ENCODE measurements at regions not wholly inside any gene's neighbourhood (a gene's known extent, or its start where the extent isn't known, plus 50 kb on each side); places are given as distances from the start of the nearest gene placed in this dataset.

DNA sequence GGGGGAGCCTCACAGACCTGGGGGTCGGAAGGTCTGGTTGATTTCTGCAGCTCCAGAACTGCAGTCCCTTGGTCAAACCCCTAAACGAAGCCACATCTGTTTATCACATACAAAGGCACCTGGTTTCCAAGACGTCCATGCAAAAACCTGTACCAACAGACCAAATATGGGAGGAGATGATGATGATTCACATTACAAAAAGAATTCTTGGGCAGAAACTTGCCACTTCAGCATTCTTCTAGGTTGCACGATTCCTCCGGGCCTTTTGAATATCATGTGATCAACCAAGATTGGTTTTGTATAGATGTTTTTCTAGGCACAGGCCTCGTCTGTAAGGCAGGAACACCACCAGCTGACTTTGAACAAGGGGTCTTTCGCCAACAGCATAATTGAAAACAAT, 466.3 kb downstream of the SOX9 start:
- no peak for DNase-seq (ENCODE audit: low spot score)
- intact Hi-C loops (cut with DNase I) = no loop called here

DNA sequence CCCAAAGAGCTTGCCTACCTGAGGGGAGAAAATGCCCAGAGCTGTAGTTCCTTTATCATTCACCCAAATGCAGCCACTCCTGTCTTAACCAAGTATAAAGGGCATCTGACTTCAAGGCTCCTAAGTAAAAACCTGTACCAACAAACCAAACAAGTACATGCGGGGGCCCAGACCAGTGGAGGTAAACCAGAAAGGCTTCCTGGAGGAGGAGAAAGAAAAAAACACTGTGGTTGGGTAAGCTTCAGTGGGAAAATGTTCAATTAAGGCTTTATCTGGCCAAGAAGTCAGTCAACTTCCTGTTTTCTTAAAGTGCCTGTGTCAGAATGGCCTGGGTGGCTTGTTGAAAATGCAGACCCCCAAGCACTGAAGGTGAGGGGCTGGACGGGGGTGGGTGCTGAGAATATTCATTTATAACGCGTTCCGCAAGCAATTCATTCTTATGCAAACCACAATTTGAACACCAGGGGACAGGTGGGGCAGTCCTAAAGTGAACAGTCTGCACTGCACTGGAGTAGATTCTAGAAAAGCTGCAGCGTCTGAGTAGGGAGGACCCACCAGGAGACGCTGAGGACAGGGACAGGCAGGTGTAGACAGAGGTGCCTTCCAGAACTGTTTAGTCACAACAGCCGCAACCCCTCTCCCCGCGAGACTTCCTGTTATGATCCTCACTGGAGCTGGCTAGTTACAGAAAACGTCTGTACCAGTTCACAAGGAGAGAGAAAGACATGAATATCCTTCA, 467.1 kb downstream of the SOX9 start:
- intact Hi-C loops (cut with DNase I) = no loop called here
- peak; percentile 47 for DNase-seq (ENCODE audit: low spot score)

DNA sequence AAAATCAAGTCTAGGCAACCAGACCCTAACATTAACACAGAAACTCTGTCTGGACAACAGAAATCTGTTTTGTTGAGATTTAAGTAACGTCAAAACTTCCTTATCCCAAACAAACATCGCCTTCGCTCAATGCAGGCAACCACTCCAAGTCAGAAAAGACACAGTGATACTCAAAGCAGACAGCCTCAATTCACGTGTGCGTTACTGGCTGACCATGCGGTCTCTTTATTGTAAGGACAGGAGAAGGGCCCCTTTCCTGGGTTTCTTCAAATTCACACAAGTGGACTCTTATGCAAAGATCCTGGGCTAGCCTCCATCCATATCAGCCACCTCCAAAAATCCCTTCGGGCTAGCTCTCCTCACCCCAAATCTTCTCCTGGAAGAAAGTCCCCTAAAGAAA, 467.7 kb downstream of the SOX9 start:
- DNase-seq (ENCODE audit: low spot score) = no peak
- intact Hi-C loops (cut with DNase I) = no loop called here

- DNase-seq (ENCODE audit: low spot score) = peak; percentile 72
- intact Hi-C loops (cut with DNase I) = no loop called here
These were observed 468.1 kb downstream of the SOX9 start for GRCh38 chr17:72588961-72589360.

DNA sequence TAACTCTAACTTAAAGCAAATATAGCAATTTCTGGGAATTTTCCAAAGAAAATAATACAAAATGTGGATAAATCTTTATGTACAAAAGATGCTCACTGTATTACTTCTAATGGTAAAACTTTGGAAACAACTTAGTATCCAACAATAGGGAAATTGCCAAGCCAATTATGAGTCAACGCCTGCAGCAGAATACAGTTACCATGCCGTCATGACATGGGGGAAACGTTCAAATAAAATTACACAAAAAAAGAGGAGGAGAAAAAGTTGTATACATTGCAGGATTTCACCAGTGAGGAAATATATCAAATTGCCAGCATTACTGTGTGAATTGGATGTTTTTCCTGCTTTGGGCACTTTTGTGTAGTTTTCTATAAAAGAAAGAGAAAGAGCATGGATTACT, 469.6 kb downstream of the SOX9 start:
- DNase-seq (ENCODE audit: low spot score) = no peak
- intact Hi-C loops (cut with DNase I) = no loop called here

GRCh38 chr17:72590882-72591281, 470.1 kb downstream of the SOX9 start:
- intact Hi-C loops (cut with DNase I) = no loop called here
- DNase-seq (ENCODE audit: low spot score) = peak; percentile 49

- intact Hi-C loops (cut with DNase I) = no loop called here
These were observed 470.7 kb downstream of the SOX9 start for GRCh38 chr17:72591289-72592241.

DNA sequence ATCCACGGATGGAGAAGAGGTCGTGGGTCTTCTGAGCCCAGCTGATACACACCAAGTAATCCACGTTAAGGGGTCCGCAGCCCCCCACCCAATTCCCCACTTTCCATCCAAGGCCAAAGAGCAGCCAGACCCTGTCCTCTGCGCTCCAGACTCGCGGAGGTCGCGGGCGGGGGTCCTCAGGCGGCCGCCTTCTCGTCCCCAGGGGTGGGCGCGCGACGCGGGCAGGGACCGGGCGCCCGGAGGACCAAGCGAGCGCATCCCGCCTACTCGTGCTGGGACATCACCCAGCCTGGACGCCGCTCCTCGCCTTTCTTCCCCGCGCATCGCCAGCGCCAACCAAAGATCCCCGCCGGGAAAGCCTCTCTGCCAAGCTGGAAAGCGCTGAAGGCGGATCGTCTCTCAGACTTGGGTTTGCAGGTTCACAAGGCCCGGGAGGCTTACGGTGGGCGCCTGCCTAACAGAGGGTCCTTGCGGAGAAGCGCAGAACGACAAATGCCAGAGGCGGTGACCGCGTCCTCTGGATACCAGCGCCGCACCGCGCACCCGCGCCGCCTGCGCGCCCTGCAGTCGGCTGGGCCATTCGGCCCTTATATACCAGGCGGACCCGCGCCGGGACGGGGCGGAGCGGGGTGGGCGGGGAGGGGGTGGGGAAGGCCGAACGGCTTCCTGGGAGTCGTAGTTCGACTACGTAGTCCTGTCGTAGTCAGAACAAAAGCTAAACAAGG, 471.6 kb downstream of the SOX9 start:
- DNase-seq (ENCODE audit: low spot score) = peak; percentile 80
- intact Hi-C loops (cut with DNase I) = no loop called here

More at GRCh38 chr17:72591289-72592241, 470.7 kb downstream of the SOX9 start:
- DNase-seq (ENCODE audit: low spot score) = peak; percentile 78

GRCh38 chr17:72592967-72593325, 472.1 kb downstream of the SOX9 start:
- peak; percentile 50 for DNase-seq (ENCODE audit: low spot score)
- intact Hi-C loops (cut with DNase I) = no loop called here

DNA sequence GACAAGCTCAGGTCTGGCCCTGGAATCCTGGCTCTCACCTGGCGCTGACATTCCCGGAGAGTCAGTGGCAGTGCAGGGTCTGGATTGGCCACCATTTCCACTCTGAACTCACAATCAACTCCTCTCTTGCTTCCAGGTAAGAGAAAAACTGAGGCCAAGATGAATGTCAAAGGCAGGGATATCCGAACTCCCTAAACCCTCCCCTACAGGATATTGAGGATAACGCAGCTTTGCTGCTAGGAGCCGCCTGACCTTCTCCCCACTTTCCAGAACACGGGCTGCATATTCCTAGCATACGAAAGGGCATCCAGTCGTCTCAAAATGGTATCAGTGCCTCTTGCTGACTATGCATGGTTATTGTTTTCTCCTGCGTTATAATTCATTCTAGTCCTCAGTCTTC, 473.4 kb downstream of the SOX9 start:
- intact Hi-C loops (cut with DNase I) = no loop called here
- no peak for DNase-seq (ENCODE audit: low spot score)

Measured in posterior vena cava (tissue), 2 donors.